MM.1S (cell line): ENCODE measurements at regions not wholly inside any gene's neighbourhood (a gene's known extent, or its start where the extent isn't known, plus 50 kb on each side); places are given as distances from the start of the nearest gene placed in this dataset.

ENCODE experiments used
- EZH2 ChIP-seq: fragments of 300-600 bp; sonication (generic); optimal IDR thresholded peaks from 2 replicates; pipeline ENCODE3; 2017; ENCODE audit warnings: low read depth, mild to moderate bottlenecking, antibody characterized with exemption, low read length, mixed read lengths
- TF ChIP-seq, protein P1 (sequence below): fragments of 300-600 bp; sonication (generic); IDR thresholded peaks from 2 replicates; pipeline ENCODE4 v1.5.1; 2016; ENCODE audit warnings: antibody characterized with exemption, low read length, mixed read lengths

DNA sequence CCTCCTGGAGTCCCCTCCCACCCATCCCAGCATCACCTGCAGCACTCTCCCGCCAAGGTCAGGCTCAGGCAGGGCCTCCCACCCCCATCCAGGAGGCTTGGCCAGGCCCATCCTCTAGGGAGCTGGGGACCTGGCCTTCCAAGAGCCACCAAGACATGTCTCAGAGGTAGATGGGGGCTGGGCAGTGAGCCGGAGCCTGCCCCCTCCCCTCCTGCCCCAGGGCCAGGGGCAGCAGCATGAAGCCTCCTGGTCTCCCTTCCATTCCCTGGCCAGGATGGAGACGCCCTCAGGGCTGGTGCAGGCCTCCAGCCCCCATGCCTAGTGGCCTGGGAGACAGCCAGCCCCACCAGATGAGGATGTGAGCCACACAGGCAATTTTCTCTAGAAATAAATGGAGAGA, 69.3 kb upstream of the C14orf180 start:
- TF ChIP-seq, protein P1, sequence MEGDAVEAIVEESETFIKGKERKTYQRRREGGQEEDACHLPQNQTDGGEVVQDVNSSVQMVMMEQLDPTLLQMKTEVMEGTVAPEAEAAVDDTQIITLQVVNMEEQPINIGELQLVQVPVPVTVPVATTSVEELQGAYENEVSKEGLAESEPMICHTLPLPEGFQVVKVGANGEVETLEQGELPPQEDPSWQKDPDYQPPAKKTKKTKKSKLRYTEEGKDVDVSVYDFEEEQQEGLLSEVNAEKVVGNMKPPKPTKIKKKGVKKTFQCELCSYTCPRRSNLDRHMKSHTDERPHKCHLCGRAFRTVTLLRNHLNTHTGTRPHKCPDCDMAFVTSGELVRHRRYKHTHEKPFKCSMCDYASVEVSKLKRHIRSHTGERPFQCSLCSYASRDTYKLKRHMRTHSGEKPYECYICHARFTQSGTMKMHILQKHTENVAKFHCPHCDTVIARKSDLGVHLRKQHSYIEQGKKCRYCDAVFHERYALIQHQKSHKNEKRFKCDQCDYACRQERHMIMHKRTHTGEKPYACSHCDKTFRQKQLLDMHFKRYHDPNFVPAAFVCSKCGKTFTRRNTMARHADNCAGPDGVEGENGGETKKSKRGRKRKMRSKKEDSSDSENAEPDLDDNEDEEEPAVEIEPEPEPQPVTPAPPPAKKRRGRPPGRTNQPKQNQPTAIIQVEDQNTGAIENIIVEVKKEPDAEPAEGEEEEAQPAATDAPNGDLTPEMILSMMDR, result no peak
- TF ChIP-seq EZH2, result no peak
